GM23248 (cell line): ENCODE measurements at regions not wholly inside any gene's neighbourhood (a gene's known extent, or its start where the extent isn't known, plus 50 kb on each side); places are given as distances from the start of the nearest gene placed in this dataset.

Experiments used
- DNase-seq: peaks from one replicate; pipeline ENCODE4 v3.0.0-alpha.2; 2015
- H2AFZ ChIP-seq: fragments of 200-600 bp; sonication (generic); 2 replicates; pipeline ENCODE4 v1.6.1; 2016; ENCODE audit warnings: antibody characterized with exemption
- H3F3A ChIP-seq: fragments of 200-600 bp; sonication (generic); 2 replicates; pipeline ENCODE4 v1.6.1; 2016; ENCODE audit warnings: mild to moderate bottlenecking, antibody characterized with exemption, mixed run types; ENCODE audit not compliant: insufficient read depth
- H3K27ac ChIP-seq: fragments of 200-600 bp; sonication (generic); 2 replicates; pipeline ENCODE4 v1.5.1; 2016; ENCODE audit warnings: mild to moderate bottlenecking
- H3K27me3 ChIP-seq: fragments of 200-600 bp; sonication (generic); replicated peaks from 2 replicates; pipeline ENCODE4 v1.6.1; 2016; ENCODE audit warnings: mild to moderate bottlenecking; ENCODE audit not compliant: insufficient read depth
- H3K36me3 ChIP-seq: fragments of 200-600 bp; sonication (generic); 2 replicates; pipeline ENCODE4 v1.6.1; 2016; ENCODE audit warnings: low read depth, mild to moderate bottlenecking
- H3K4me1 ChIP-seq: fragments of 200-600 bp; sonication (generic); 2 replicates; pipeline ENCODE4 v1.6.1; 2016; ENCODE audit warnings: mild to moderate bottlenecking; ENCODE audit not compliant: insufficient read depth
- H3K4me2 ChIP-seq: fragments of 200-600 bp; sonication (generic); one replicate; pipeline ENCODE4 v1.6.1; 2016; ENCODE audit warnings: mild to moderate bottlenecking; ENCODE audit not compliant: unreplicated experiment
- H3K4me3 ChIP-seq: fragments of 200-600 bp; sonication (generic); 2 replicates; pipeline ENCODE4 v1.5.1; 2016; ENCODE audit warnings: mild to moderate bottlenecking
- H3K79me2 ChIP-seq: fragments of 200-600 bp; sonication (generic); 2 replicates; pipeline ENCODE4 v1.6.1; 2016; ENCODE audit warnings: mild to moderate bottlenecking; ENCODE audit not compliant: insufficient read depth
- H3K9ac ChIP-seq: fragments of 200-600 bp; sonication (generic); 2 replicates; pipeline ENCODE4 v1.6.1; 2016; ENCODE audit warnings: mild to moderate bottlenecking
- H3K9me2 ChIP-seq: fragments of 200-600 bp; sonication (generic); 2 replicates; pipeline ENCODE4 v1.6.1; 2016; ENCODE audit warnings: mixed run types, mild to moderate bottlenecking, moderate library complexity; ENCODE audit not compliant: insufficient read depth
- H3K9me3 ChIP-seq: fragments of 200-600 bp; sonication (generic); one replicate; pipeline ENCODE4 v1.6.1; 2017; ENCODE audit warnings: low read depth
- H4K20me1 ChIP-seq: fragments of 200-600 bp; sonication (generic); 2 replicates; pipeline ENCODE4 v1.6.0; 2016; ENCODE audit not compliant: insufficient read depth
- EZH2 ChIP-seq: fragments of 200-600 bp; sonication (generic); IDR thresholded peaks from 2 replicates; pipeline ENCODE4 v1.6.1; 2018; ENCODE audit warnings: antibody characterized with exemption, mild to moderate bottlenecking; ENCODE audit not compliant: insufficient read depth, poor library complexity, severe bottlenecking
- EZH2phosphoT487 ChIP-seq: fragments of 200-600 bp; sonication (generic); IDR thresholded peaks from 2 replicates; pipeline ENCODE4 v1.6.1; 2018; ENCODE audit warnings: antibody characterized with exemption, moderate library complexity, mild to moderate bottlenecking, low read depth; ENCODE audit not compliant: insufficient read depth
- WGBS, 2 experiments: methylation state at CpG; one replicate each; pipeline ENCODE4 v1.1.6; 2015 to 2017; ENCODE audit warnings: low lambda C conversion rate in 2 of 2, low coverage in 1 of 2; ENCODE audit errors: missing lambda C conversion rate in 2 of 2; 5-methylcytosine and 5-hydroxymethylcytosine counted together
- in situ Hi-C: fragments of 300-500 bp; cut with MboI; formaldehyde crosslinking; loops from 2 replicates; pipeline ENCODE4 v1.15.0; 2020

DNA sequence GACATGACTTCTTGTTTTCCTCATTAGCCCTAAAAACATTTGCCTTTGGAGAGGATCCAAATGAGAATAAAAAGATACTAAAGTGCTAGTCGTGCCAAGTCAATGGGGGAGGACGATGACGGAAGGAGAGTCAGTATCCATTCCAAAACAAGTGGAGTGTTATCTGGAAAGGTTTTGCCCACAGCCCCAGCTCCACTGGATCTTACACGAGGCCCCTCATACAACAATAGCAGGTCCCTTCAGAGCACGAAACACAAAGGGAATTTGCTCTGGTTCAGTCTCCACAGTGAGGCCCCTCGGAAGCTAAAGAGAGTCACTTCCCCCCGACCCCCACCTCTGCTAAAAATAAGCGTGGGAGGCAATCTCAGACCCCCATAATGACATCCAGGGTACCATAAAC lies 496.9 kb upstream of the ZFHX3 start:
- peaks cover 59% of the 10 kb centered on the region for H3K27me3 ChIP-seq
- no peaks in the 10 kb centered on the region for H3F3A ChIP-seq
- H3K4me3 ChIP-seq = no peak overlapping the region
- no peaks in the 10 kb centered on the region for H4K20me1 ChIP-seq
- no peaks in the 10 kb centered on the region for H3K36me3 ChIP-seq
- 25 to 28% methylated on average over 8 of the region's 8 CpGs for WGBS, 2 experiments
- H3K79me2 ChIP-seq = no peaks in the 10 kb centered on the region
- H3K4me2 ChIP-seq = no peak overlapping the region
- no peak for DNase-seq
- no peaks in the 10 kb centered on the region for H3K9me3 ChIP-seq
- in situ Hi-C loops = no loop called here
- no peak overlapping the region for H3K9ac ChIP-seq
- H3K4me1 ChIP-seq = no peaks in the 10 kb centered on the region
- no peak overlapping the region for H3K27ac ChIP-seq
- H3K9me2 ChIP-seq = no peaks in the 10 kb centered on the region
- TF ChIP-seq EZH2 (no peak), EZH2phosphoT487 (no peak)
- no peak overlapping the region for H2AFZ ChIP-seq

DNA sequence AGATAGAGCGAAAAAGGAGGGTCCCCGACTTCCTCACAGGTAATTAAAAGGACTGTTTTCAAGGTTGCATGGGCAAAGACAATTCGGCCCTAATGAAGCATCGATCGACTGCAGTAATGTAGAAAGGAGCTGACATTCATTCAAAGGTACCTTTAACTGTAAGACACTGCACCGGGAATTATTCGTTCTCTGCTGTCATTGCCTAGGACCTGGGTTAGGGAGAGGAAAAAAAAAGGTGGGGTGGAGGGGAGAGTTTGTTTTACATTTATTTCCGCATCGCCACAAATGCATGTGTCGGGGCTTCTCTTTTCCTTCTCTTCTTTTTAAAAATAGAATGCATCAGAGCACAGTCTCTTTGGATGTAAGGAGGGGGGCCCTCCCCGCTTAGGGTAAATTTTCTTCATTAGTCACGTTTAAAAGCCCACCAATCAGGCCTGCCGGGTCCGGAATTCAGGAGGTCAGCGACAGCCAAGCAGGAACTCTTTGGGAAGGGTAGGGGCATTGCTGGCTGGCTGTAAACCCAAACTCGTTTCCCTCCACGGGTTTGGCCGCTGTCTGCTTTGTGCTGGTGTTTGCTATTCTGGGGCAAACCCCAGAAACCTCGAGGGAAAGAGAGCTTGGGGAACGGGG lies 496.2 kb upstream of the ZFHX3 start:
- H3K36me3 ChIP-seq = no peaks in the 10 kb centered on the region
- 23 to 33% methylated on average over 18 to 20 of the region's 20 CpGs for WGBS, 2 experiments
- H3K9me3 ChIP-seq = no peaks in the 10 kb centered on the region
- no peaks in the 10 kb centered on the region for H4K20me1 ChIP-seq
- TF ChIP-seq EZH2phosphoT487 (no peak), EZH2 (no peak)
- no peaks in the 10 kb centered on the region for H3F3A ChIP-seq
- no peak overlapping the region for H3K4me3 ChIP-seq
- H3K4me2 ChIP-seq = no peak overlapping the region
- H3K79me2 ChIP-seq = no peaks in the 10 kb centered on the region
- peaks cover 53% of the 10 kb centered on the region for H3K27me3 ChIP-seq
- no peak overlapping the region for H2AFZ ChIP-seq
- in situ Hi-C loops = no loop called here
- no peak overlapping the region for H3K9ac ChIP-seq
- H3K4me1 ChIP-seq = no peaks in the 10 kb centered on the region
- no peak for DNase-seq
- no peak overlapping the region for H3K27ac ChIP-seq
- no peaks in the 10 kb centered on the region for H3K9me2 ChIP-seq

DNA sequence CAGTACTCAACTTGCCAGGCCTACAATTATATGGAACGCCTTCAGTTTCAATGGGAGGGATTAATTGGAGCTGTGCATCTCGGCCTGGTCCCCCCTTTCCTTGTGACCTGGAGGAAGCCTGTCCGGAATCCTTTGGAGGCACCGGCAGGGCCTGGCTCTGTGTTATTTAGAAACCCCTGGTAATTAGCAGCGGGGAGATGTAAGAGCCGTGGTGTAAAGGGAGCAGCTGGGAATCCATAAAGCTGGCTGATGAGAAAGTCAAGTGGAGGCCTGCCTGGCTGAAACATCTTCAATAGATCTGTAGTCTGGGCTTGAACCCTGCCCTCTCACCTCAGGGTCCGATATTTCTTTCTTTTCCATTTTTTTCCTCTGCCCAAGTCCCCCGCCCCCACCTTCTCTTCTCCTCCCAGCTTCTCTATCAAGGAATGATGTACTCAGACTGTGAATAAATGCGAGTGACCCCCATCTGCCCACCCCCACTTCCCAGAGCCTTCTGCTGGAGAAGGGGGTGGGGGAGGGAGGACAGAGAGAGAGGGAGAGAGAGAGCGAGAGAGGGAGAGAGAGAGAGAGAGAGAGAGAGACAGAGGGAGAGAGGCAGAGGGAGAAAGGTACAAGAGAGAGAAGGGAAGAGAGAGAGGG lies 495.5 kb upstream of the ZFHX3 start:
- no peak for TF ChIP-seq EZH2
- no peak for TF ChIP-seq EZH2phosphoT487
- 49% methylated on average over 9 to 10 of the region's 10 CpGs for WGBS, 2 experiments

DNA sequence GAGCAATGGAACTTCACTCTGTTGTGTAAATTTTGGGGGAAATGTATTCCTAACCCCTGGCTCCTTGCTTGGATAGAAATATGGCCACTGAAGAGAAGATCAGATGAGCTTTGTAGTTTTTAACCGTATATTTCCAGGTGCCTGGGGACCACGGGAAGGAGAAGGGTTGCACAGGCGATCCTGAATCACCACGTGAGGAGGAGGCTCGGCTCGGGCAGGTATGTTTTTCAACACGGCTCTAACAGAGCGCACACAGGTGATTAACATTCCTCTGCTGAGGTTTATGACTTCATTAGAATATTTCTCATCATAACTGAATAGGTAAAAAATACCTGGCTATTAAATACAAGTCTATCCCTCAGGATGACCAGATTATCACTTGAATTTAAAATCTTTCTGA lies 495.0 kb upstream of the ZFHX3 start:
- Histone ChIP-seq H3K9ac (no peak overlapping the region), H3K4me3 (no peak overlapping the region), H3K9me3 (no peaks in the 10 kb centered on the region), H3K79me2 (no peaks in the 10 kb centered on the region), H3K4me1 (no peaks in the 10 kb centered on the region), H3K9me2 (no peaks in the 10 kb centered on the region), H3F3A (no peaks in the 10 kb centered on the region), H3K4me2 (no peak overlapping the region), H2AFZ (no peak overlapping the region), H4K20me1 (no peaks in the 10 kb centered on the region), H3K36me3 (no peaks in the 10 kb centered on the region), H3K27me3 (peaks cover 42% of the 10 kb centered on the region), H3K27ac (no peak overlapping the region)
- TF ChIP-seq EZH2 = no peak
- no peak for TF ChIP-seq EZH2phosphoT487
- no peak for DNase-seq
- WGBS, 2 experiments = 21 to 33% methylated on average over 8 of the region's 8 CpGs
- in situ Hi-C loops = no loop called here

More for the DNA sequence above, 495.5 kb upstream of the ZFHX3 start:
- no peak overlapping the region for H3K9ac ChIP-seq
- H3K27ac ChIP-seq = no peak overlapping the region
- H2AFZ ChIP-seq = no peak overlapping the region
- DNase-seq = no peak
- no peaks in the 10 kb centered on the region for H3K4me1 ChIP-seq
- in situ Hi-C loops = no loop called here
- H3K27me3 ChIP-seq = peaks cover 47% of the 10 kb centered on the region
- no peaks in the 10 kb centered on the region for H3K9me3 ChIP-seq
- no peak overlapping the region for H3K4me2 ChIP-seq
- no peaks in the 10 kb centered on the region for H3F3A ChIP-seq
- H4K20me1 ChIP-seq = no peaks in the 10 kb centered on the region
- H3K4me3 ChIP-seq = no peak overlapping the region
- H3K36me3 ChIP-seq = no peaks in the 10 kb centered on the region
- no peaks in the 10 kb centered on the region for H3K9me2 ChIP-seq
- H3K79me2 ChIP-seq = no peaks in the 10 kb centered on the region
